HG02678 (cell line): ENCODE measurements at regions not wholly inside any gene's neighbourhood (a gene's known extent, or its start where the extent isn't known, plus 50 kb on each side); places are given as distances from the start of the nearest gene placed in this dataset.

Source experiments
- ATAC-seq: cut with Tn5 transposase; IDR thresholded peaks from one replicate; pipeline ENCODE4 v1.9.1; 2021; ENCODE audit warnings: mild to moderate bottlenecking, moderate library complexity; ENCODE audit not compliant: unreplicated experiment

DNA sequence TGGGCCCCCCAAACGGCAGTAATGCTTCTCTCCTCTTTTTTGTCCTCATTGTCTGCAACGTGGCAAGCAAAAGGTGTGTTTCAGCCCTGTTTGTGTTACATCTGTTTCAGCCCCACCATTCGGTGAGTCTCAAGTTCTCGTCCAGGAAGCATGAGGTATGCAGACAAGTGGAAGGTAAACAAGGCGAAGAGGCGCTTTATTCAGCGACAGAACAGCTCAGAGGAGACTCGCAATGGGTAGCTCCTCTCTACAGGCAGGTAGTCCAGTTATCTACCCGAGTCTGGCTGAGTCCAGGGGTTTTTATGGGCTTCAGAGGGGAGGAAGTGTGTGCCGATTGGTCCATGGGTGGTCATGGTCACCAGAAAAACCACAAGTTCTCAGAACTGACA is 733.4 kb upstream of the CDH7 start:
- no peak for ATAC-seq

DNA sequence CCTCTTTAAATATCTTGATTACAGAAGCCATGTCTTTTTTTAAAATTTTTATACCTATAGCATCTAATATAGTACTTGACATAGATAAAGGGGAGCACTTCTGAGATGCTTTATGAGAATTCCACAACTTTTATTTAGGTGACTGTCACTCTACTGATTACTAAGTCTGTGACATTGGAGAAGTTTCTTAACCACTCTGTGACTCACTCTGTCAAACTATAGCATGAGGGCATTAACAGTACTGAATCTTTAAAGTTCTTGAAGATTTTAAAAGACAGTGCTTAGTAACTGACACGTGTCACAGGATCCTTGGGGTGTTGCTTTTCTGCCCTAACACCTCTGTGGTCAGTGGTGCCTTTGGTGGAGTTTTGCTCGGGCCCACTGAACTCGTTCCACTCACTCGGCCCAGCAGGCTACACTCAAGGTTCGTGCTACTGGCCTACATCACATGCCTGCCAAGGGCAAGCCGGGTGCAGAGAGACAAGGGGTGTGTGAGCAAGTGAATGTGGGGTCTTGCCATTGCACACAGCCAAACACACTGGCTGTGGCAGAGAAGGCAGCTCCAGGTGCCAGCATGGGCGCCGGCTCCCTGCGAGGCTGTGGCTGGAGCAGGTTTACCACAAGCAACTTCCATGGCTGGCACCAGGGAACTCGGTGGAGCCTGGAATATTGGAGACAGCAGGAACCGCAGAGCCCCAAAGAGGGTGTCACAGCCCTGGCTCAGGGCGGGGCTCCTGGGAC is 734.0 kb upstream of the CDH7 start:
- no peak for ATAC-seq

DNA sequence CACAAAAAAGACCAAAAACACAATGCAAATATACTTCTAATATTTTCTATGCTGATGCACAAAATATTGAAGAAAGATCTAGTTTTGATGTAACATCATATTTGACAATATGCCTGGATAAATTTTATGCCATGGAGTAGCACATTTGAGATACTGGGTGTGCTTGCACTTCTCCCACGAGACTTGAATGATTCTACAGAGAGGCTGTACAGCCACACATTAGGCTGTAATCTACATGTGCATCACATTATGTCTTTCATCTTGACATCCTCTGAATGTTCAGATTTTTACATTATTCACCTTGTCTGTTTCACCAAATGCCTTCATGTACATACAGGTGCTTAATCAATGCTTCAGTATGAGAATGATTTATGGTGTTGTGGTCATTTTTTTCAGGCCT is 756.4 kb upstream of the CDH7 start:
- no peak for ATAC-seq

DNA sequence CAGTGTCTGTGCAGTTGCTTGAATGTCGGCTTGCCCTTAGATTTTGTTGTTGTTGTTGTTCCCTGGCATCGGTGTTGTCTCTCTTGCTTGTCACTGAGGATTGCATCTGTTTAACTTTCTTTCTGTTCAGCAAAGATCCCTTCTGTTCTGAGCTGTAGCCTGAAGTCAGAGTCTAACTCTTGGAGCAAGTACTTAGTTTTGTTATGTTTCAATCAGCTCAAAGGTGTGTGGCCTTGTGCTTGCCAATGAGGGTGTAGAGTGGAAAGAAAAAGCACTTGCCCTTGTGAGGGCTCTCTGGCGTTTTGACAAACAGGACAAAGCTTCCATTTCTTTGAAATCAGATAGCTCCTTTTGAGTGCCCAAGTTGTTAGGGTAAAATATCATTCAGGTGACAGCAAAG is 757.1 kb upstream of the CDH7 start:
- ATAC-seq = no peak

DNA sequence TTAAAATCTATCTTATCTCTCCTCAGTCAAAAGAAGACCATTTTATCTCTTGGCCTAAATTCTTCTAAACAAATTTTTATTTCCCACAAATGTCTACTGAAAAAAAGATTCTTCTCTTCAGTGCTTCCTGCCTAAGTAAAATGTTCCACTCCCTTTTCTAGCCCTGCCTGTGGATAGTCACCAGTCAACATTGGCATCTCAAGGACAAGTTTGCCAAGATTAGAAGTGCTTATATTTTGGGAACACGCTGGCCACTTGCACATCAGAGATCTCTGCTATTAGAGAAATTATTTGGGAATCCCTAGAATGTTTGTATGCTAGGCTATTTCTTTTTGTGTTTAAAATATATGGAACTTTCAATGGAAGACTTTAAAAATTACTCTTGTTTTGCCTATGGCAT is 758.2 kb upstream of the CDH7 start:
- ATAC-seq = no peak

DNA sequence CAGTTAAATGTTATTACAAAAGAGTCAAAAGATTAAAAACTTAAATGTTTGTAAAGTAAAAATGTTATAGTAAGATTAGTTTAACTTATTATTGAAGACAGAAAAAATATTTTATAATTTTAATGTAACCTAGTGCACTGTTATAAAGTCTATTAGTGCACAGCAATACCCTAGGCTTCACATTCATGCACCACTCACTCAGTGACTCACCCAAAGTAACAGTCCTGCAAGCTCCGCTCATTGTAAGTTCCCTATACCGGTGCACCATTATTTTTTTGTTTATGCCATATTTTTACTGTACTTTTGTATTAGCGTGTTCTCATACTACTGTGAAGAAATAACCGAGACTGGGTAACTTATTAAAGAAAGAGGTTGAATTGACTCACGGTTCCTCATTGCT is 759.7 kb upstream of the CDH7 start:
- no peak for ATAC-seq

DNA sequence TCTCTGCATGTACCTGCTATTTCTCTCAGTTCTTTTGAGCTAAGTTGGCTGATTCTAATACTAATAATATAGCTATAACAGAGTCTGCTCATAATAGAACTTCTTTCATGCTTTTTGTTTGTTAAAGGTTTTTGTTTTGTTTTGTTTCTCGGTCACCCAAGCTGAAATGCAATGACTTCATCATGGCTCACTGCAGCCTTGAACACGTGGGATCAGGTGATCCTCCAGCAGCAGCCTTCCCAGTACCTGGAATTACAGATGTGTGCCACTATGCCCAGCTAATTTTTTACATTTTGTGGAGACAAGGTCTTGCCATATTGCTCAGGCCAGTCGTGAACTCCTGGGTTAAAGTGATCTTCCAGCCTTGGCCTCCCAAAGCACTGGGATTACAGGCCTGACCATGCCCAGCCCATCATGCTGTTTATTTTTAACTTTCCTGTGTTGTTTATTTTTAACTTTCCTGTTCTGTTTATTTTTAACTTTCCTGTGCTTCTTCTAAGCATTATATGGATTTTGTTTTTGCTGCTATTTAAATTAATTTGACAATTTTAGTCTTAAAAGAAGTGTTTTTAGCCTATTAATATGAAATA is 763.8 kb upstream of the CDH7 start:
- no peak for ATAC-seq

DNA sequence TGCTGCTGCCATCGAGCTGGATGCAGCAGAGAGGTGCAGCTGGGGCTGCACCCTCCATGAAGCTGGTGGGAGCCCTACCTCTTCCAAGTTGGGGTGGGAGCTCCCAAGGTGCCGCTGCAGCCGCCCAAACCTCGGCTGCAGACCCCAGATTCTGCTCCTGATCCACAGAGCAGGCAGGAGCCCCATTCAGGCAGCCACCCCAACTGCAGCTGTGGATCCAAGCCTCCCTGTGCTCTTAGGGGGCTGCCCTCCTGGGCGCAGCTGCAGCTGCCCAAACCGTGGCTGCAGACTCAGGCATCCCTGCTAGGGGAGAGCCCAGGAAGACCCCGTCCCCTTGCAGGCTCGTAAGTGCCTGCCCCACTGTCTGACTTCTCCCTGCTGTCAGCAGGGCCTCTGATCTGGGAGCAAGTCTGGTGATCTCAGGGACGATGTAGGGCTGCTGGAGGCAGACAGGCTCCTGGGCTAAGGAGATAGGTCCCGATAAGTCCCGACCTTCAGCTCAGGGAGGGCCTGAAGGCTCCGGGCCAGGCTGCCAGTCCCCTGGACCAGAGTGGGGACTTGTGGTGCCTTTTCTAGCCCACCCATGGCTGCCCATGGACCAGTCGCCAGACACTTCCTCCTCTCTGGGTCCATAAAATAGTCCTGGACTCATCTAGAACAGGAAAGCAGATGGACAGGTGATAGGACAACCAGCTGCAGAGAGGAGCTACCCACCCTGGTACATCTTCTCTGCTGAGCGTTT is 767.1 kb upstream of the CDH7 start:
- no peak for ATAC-seq

DNA sequence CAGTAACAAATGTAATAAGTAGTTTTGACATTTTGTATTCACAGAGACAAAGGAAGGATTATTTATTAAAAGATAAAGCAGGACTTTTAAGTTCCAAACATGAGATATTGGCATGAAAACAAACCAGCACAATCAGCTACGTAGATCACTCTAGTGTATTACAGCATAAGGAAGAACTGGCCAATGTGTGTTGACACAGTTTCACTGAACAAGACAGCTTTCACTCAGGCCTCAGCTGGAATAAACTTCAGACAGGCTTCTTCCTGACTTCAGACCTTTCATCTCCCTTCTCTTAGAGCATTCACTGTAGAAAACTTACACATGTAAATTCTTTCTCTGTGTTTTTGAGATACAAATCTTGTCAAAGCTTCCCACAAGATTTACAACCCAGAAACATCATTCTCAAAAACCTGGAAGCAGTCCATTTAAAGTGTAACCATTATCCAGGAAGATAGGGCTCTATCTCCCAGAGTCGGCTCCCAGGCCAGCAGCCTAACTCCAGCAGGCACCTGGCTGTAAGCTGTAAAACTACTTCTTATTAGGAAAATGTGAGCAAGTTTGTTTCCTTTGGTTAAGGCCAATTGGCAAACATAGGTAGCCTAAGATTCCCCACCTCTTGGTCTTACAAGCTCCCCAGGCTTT is 768.3 kb upstream of the CDH7 start:
- no peak for ATAC-seq

DNA sequence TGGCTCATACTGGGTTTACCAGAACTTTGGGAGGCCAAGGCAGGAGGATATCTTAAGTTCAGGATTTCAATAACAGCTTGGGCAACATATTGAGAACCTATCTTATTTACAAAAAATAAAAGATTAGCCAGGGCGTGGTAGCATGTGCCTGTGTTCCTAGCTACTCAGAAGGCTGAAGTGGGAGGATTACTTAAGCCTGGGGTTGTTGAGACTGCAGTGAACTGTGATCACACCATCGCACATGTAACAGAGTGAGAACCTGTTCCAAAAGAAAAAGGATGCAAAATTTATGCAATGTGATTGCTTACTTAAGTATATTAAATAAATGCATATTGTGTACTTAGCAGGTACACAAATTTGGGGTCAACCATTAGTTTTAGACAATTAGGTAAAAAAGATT is 768.9 kb upstream of the CDH7 start:
- no peak for ATAC-seq

DNA sequence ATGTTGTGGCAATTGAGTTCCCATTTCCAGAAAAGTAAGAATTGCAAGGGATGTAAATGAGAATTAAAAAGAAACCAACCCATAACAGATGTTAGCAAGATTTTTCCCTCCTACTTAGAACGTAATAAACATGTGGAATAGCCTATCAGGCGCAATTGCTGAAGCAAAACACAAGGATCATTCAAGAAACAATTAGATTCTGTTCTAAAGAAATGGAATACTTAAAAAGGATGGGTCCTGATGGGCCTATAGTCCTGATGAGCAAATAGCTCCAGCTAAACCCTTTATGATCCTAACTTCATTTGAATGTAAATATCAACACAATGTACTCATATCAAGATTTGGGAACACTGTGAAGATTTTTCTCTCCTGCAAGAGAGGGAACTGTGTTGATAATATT is 771.0 kb upstream of the CDH7 start:
- no peak for ATAC-seq

DNA sequence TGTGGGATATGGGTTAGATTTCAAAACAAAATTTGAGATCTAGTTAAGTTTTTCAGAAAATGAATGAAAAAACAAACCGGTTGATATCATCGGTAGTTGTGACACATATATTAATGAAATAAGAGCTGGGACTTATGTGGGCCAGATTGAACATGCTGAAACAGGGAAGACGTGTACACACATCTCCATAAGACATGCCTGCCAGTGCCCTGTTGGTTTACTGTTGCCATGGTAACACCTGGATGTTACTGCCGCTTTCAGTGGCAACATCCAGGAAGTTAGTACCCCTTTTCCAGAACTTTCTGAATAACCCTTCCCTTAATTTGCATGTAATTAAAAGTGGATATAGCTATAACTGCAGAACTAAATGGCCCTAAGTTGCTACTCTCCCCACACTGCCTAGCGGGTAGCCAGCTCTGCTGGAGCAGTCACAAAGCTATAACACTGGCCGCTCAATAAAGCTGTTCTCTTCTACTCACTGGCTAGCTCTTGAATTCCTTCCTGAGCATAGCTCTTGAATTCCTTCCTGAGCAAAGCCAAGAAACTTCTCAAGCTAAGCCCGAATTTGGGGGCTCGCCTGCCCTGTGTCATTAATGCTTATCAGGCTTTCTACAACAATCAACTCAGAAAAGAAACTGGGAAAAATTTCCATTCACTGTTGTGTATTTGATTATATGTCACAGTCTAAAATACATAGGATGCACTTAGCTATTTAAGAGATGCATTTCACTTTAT is 776.3 kb upstream of the CDH7 start:
- ATAC-seq = no peak

DNA sequence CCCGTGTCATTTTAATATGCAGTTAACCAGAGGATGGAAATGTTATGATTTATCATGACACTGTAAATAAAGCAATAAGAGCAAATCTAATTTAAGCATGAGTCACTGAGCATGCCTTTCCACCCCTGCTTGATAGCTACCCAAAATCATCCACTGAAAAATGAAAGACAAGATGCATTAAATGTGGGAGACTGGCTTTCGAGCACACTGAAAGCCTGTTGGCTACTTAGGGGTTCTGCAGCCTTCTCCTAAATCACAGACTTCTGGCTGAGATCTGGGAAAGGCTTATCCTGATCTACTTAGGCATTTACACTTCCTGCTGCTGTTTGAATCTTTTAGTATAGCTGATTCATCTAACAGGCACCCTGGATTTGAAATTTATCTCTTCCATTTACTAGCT is 778.3 kb upstream of the CDH7 start:
- no peak for ATAC-seq

DNA sequence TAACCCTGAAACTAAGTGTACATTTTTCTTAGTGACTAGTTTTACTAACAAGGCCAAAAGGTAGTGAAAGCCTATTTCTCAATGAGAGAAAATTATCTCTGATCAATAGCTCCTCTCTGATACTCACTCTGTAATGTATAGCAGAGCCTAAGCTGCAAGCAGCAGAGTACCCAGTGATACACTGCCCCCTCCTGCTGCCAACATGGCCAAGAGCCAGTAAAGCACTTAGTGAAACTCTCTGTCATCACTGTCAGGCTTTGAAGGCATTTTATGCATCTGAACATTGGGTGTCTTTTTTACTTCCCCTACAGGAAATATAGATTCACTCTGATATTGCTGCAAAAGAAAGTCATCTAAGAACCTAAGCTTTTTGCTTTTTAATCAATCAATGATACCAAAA is 784.1 kb upstream of the CDH7 start:
- no peak for ATAC-seq

DNA sequence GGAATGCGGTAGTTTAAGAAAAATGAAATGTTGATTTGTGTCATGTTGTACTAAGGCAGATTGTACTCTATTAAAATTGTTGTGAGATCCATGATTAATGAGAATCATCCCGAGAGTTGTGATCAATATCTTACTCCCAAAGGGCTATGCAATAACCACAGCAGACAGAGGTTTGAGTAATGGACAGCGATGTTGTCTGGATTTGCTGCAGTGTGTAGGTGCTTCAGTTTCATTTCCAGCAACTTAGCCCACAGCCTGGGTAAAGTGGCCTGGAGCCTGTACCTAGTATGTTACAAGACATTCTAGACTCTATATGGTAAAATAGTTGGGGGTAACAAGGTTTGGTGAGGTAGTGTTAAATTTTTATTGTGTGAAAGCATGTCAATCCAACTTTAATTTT is 794.3 kb upstream of the CDH7 start:
- ATAC-seq = no peak

DNA sequence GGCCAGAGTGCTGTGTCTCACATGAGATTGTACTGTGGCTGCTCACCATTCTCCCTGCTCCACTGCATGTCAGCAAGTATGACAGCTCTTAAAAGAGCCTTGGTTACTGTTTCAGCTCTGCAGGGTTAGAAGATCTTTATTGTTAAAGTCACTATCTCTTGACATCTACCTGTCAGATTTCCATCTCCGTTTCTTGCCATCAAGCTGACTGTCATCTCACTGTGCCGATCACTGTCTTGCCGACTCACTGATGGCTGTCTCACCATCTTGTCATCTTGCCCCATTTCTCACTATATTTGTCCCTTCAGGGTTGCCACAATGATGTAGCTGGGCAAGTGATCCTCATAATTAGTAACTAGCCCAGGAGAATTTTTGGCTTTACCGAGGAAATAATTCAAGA is 800.9 kb upstream of the CDH7 start:
- no peak for ATAC-seq

DNA sequence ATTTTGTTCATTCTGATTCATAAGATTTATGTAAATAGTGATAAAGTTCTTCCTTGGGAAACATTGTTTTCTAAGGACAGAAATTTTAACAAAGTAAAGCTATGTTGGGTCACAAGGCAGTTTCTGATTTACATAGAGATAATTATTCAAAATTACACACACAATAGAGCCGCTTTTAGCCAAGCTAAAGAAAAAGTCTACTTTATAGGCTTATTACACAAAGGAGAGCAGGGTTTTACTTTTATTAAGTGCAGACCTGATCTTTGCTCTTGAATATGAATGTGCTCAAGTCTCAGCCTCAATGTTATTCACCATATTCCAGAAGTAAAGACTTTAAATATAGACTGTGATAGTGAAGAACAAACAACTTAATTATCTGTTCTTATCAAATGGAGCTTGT is 787.8 kb upstream of the LINC00305 start:
- ATAC-seq = no peak

DNA sequence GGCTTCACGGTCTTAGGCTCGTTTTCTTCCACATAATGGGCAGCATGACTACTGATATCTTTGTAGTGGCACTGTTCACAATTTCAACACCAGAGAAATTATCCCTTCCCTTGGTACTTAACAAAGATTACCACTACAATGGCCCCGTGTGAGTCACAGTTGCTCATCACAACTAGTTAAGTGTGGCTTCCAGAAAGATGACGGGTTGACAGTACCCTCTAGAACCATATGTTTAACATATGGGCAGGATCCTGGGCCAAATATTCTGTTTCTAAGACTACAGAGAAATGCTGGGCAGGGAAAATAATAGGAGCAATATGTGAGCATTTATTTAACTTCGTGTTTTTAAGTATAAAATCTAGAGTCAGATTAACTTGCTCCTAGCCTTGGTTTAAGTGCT is 780.1 kb upstream of the LINC00305 start:
- ATAC-seq = no peak

DNA sequence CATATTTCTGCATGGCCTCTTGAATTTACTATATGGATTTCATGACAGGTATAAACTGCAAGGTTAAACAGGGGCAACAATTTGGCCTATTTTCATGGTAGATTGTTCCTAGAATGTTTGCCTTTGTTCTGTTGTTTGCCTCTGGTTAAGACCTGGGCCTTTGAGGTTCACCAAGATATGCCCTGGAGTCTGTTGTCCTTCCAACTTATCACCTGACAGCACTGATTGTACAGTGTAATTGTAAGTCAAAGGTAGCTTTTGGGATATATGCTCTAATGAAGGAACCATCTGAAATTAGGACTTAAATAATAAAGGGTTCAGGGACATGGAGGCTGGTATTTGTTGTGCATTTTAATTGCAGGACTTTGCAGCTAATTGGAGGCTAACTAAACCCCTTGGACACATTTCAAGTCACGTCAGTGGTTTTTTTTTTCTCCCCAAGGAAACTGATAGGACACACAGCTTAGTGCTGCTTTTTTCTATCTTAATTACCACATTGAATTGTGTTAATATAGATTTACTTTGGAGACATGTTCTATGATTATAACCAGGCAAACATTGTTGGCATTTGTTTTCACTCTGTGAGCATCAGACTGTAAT is 771.2 kb upstream of the LINC00305 start:
- no peak for ATAC-seq

DNA sequence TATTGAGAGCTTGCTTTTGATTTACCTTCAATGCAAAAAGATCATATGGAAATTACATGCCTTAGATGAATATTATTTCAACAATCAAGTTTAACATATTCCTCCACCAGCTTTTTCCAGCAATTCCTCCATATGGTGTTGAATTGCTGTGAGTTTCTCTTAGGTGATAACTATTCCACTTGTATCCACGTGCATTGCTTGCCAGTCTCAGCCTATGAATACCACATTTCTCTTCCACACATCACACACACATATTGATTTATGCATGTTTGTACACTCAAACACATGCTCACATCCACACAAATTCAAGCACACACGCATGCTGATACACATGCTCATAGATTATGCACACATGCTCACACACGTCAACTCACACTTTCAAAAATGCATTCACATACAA is 770.0 kb upstream of the LINC00305 start:
- ATAC-seq = no peak

DNA sequence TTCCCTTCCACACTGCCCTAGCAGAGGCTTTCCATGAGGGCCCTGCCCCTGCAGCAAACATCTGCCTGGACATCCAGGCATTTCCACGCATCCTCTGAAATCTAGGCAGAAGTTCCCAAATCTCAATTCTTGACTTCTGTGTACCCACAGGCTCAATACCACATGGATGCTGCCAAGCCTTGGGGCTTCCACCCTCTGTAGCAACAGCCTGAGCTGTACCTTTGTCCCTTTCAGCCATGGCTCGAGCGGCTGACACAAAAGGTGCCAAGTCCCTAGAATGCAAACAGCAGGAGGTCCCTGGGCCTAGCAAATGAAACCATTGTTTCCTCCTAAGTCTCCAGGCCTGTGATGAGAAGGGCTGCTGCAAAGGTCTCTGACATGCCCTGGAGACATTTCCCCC is 744.5 kb upstream of the LINC00305 start:
- no peak for ATAC-seq
